Stimulated activated CD8-positive, alpha-beta memory T cell treated with anti-CD3 and anti-CD28 coated beads, Interleukin-12 subunit alpha, Interleukin-12 subunit beta, amount 100 ng/mL, for 24 hours (primary cell): ENCODE measurements at regions not wholly inside any gene's neighbourhood (a gene's known extent, or its start where the extent isn't known, plus 50 kb on each side); places are given as distances from the start of the nearest gene placed in this dataset.
"Not testable (repeated sequence)": the region's sequence is repeated elsewhere in the genome, so short reads cannot be mapped to it uniquely, and the experiment has no call there.

Experiments
- DNase-seq: peaks from one replicate; pipeline ENCODE4 v3.0.0-alpha.2; 2020; ENCODE audit errors: extremely low read depth

DNA sequence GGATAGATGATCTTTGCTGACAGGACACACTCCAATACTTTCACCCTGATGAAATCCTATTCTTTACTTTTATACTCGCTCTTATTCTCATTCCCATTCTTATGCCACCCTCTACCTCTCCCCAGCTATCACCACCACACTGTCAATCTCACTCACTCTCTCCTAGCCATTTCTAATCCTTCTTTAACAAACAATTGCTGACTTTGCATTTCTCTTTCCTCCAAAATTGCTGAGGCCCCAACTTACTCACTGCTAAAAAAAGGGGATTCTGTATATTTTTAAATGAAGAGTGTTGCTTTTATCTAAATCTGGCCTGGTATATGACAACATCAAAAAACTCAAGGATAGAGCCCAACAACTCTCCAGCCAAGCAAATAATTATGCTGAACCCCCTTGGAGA, 515.4 kb downstream of the MATN1 start:
- DNase-seq = not testable (repeated sequence)

DNA sequence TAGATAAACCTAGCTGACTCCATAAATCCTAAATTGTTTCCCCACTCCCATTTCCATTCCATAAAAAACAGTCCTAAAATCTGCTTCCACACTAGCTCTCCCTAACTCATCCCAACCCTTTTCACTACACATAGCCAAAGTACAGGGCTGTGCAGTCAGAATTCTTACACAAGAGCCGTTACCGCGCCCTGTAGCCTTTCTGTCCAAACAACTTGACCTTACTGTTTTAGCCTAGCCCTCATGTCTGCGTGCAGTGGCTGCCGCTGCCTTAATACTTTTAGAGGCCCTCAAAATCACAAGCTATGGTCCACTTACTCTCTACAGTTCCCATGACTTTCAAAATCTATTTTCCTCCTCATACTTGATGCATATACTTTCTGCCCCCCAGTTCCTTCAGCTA, 516.8 kb downstream of the MATN1 start:
- not testable (repeated sequence) for DNase-seq

DNA sequence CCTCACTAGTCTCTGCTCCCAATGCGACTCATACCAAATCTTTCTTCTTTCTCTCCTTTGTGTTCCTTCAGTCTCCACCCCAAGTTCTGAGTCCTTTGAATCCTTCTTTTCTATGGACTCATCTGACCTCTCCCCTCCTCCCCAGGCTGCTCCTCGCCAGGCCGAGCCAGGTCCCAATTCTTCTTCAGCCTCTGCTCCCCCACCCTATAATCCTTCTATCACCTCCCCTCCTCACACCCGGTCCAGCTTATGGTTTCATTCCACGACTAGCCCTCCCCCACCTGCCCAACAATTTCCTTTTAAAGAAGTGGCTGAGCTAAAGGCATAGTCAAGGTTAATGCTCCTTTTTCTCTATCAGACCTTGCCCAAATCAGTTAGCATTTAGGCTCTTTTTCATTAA, 518.5 kb downstream of the MATN1 start:
- DNase-seq = not testable (repeated sequence)

DNA sequence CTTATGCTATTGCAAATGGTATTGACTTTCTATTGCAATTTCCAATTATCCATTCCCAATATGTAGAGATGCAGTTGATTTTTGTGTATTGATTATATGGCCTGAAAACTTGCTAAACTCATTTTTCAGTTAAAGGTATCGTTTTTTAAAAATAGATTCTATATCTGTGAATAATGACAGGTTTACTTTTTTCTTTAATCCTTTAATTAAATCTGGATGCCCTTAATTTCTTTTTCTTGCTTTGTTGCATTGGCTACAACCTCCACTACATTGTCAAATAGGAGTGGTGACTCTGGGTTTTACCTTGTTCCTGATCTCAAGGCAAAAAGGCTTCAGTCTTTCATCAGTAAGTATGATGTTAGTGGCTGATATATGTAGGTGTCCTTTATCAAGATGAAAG, 522.4 kb downstream of the MATN1 start:
- DNase-seq = no peak

DNA sequence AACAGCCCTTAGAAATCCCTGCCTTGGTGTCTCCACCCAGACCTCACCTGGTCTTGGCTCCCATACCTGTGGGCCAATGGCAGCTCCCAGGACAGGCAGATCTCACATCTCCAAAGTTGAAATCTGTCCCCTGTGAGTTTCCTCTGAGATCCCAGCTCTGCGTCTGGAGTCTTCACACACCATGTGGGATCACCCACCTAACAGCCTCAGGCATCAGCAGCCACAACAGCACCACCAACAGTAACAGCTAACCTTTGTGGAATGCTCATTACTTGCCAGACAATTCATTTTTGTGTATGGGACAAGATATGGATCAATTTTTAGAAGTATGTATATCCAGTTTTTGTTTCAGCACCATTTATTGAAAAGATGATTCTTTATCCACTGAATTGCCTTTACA, 523.2 kb downstream of the MATN1 start:
- no peak for DNase-seq

DNA sequence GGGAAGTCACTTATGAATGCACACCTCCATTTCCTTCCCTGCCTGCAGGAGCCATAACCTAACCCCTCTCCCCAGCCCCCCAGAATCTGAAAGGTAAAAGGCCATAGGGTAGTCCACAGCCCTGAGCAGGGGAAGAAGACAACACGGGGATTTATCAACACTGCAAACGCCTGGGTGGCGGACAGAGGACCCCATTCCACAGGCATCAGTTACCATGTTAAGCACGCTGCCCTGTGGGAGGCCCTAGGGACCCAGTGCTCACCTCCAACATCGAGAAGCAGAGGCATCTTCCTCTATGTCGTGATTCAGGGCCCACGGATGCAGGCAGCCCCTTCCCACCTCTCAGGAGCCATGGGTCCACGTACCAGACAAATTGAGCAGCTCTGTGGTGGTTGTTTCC, 523.8 kb downstream of the MATN1 start:
- DNase-seq = no peak

DNA sequence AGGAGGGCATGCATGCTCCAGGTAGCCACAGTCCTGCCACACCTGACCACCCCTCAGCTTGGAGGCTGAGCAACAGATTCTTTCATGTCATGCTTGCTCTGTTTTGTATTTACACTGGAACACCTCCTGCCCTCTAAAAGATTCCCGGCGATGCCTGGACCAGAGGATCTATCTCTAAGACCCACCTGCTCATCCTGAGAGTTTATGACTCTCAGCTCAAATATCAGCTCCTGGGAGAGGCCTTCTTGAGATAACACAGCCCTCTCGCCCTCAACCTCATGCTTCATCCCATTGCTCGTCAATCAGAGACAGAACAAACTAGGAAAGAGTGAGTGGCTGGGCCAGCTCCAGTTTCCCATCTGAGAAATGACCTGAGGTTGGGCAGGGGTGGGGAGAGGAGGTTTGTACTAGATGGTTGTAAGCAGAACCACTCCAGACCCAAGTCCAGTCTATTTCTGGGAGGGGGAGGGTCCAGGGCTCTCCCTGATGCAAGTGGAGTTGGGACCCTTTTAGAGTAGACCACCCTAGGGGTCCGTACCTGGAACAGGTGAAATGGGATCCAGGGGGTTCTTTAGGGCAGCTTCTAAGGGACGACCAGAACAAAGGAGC, 524.5 kb downstream of the MATN1 start:
- DNase-seq = no peak

DNA sequence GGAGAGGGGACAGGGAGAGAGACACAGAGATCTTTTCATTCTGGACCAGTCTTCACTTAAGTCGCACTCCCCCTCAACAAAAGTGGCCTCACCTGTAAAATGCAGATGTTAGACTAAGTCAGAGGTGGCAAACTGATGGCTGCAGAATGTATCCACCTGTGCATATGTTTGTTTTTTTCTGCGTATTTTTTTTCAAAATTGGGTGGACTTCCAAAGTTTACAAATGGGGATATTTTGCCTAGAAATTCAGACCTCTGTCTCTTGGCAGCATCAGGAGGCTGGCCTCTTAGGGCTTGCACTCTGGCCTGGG, 525.0 kb downstream of the MATN1 start:
- DNase-seq = no peak

DNA sequence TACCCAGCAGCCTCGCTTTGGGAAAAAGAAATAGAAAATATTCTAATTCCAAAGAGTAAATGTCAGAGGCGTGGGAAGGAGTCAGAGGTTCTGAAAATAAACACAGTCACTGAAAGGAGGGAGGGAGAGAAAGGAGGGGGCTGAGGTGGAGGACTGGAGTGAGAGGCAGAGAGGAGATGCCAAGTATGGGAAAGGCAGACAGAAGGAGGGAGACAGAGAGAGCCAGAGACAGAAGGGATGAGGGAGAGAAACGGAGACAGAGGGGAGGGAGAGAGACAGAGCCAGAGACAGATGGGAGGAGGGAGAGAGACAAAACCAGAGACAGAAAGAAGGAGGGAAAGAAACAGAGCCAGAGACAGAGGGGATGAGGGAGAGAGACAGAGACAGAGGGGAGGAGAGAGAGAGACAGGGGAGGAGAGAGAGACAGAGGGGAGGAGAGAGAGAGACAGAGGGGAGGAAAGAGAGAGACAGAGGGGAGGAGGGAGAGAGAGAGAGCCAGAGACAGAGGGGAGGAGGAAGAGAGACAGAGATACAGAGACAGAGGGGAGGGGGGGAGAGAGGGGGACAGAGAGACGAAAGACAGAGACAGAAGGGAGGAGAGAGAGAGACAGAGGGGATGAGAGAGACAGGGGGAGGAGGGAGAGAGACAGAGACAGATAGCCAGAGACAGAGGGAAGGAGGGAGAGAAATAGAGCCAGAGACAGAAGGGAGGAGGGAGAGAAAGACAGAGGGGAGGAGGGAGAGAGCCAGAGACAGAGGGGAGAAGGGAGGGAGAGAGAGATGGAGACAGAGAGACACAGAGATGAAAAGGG, 525.5 kb downstream of the MATN1 start:
- DNase-seq = no peak

DNA sequence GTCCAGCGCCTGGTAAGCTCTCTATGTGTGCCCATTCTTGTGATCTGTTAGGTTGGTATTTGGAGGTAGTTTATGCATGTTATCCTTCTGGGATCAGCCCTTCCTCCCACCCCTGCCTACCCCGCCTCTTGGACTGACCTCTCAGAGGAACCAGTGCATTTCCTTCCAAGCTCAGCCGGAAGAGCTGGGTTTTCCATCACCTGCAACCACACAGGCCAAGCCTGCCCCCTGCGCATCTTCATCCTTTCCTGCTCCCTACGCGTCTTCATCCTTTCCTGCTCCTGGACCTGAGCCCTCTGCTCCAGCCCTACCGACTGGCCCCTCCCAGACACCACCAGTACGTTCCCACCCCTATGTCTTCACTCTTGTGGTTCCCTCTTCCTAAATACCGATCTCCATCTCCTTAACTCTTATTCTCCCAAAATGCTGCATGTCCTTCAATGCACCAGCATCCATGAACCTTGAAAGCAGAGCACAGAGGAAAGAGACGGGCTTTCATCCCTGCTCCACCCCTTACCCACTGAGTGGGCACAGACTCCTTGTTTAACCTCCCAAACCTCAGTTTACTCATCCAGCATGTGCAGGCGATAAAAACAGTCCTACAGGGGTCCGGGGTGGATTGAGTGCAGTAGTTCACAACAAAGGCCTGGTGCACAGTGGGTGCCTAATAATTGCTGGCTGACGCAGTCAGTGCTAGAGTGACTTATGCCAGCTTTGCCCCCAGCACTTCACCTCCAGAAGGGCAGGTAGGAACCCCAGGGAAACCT, 526.3 kb downstream of the MATN1 start:
- DNase-seq = no peak

DNA sequence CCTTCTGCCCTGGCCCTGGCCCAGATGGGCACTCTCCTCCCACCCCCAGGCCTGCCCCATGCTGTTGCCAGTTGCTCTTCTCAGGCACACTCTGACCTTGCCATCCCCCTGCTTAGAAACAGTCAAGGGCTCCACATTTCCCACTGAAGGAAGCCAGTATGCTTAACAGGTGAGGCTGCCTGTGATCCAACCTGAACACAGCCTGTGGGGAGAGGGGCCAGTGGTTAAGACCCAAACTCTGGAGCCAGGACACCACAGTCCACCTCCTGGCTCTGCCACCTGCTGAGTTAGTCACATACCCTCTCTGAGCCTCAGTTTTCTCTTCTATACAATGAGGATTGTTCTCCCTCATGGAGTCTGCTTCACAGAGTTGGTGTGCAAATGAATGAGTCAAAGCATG, 526.9 kb downstream of the MATN1 start:
- DNase-seq = no peak

DNA sequence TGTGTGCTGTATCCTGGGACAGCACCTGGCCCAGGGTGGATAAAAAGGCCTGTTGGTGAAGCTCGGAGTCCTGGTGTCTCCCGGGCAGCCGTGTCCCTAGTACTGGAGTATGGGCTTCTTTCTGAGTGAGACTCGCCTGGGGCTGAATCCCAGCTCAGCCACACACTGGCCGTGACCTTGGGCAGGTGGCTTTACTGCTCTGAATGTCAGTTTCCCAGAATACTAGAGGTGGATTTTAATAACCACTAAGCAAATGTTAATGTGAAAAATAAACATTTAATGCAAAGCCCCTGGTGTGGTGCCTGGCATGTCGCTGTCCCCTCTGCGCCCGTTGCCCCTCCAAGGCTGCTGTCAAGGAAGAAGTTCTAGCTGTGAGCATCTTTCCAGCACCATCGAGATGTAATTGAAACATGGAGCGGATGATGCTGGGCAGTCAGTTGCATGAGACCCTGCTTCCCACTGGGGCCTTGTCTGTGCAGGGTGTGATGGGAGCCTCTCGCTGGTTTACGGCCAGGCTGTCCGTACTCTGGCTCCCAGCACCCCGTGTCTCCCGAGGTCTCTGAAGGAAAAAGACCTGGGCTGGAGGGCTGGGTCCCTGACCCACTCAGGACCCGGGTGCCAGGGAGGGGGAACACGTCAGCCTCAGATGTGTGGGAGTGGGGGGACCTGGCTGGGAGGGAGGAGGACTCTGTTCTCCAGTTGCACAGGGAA, 527.8 kb downstream of the MATN1 start:
- DNase-seq = no peak

DNA sequence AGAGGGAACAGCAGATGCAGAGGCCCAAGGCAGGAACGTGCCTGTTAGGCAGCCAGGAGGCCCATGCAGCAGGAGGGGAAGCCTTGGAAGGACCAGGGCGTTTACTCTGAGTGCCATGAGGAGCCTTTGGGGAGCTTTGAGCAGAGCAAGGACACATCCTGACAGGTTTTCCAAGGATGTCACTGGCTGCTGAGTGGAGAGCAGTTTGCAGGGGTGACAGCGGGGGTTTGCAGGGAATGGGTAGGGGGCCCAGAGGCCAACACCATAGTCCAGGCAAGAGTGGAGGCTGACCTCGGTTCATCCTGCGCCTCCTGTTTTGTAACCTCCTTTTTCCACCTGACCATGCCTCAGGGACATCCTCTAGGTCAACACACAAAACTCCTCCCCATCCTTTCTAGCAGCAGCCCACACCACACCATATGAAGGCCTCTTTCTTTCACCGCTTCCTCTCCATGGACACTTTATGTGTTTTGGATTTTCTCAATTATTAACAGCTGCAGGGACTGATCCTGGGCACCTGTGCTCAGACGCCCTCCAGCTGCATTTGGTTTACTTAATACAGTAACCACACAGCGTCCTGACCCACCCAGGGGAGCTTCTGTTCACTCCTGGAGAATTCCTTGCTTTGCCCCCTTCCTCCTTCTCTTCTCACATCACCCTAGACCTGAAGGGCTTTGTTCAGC, 528.5 kb downstream of the MATN1 start:
- no peak for DNase-seq

DNA sequence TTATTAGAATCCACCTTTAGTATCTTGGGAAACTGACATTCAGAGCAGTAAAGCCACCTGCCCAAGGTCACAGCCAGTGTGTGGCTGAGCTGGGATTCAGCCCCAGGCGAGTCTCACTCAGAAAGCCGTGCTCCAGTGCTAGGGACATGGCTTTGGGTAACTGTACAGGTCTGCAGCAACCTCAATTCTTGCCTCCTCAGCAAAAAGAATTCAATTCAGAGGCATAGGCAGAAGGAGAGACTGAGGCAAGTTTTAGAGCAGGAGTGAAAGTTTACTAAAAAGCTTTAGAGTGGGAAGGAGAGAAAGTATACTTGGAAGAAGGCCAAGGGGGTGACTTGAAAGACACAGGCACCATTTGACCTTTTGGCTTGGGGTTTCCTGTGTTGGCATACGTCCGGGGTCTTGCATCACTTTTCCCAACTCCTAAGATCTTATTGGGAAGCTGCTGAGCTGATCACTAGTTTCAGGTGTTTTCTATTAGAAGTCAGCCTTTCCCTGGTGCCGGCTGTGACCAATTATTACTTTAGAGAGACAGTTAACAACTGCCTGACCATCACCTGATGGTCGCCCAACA, 529.3 kb downstream of the MATN1 start:
- DNase-seq = no peak

DNA sequence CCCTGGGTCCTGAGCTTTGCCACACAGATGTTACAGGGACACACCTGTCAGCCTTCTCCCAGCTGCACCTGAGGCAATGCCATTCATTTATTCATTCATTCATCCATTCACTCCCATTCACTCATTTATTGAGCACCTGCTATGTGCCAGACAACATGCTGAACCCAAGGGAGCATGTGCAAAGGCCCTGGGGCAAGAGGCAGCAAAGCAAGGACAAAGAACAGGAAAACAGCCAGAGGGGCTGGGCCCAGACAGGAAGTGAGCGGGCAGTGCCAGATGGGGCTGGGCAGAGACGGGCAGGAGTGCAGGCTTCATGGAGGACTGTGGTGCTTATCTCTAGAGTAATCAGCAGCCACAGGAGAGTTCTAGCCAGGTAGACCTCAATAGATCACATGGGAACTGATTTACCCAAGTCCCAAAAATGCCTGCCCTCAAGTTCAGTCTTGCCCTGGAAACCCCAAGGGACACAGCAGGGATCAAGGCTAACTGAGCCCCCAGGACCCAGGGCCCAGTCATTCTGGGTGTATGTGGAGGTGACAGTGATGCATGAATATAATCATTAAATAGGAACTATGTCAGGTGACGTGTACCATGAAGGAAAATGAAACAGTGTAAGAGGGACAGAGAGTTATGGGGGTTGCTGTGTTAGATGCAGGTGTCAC, 530.3 kb downstream of the MATN1 start:
- no peak for DNase-seq

DNA sequence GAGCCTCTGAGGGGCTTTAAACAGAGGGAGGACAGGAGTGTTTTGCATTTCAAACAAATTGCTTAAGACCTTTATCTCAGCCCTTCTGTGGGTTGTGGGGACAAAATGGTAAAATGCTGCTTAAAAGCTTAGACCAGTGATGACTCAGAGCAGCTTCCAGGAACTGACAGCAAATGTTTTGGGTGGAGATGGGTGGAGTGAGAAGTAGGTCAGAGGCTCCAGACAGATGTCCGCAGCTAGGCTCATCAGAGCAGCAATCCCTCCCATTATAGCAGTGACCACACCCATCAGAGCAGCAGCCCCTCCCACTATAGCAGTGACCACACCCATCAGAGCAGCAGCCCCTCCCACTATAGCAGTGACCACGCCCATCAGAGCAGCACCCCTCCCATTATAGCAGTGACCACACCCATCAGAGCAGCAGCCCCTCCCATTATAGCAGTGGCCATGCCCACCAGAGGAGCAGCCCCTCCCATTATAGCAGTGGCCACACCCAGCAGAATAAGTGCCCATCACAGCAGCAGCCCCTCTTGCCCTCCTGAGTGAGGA, 532.2 kb downstream of the MATN1 start:
- DNase-seq = peak; percentile 7

DNA sequence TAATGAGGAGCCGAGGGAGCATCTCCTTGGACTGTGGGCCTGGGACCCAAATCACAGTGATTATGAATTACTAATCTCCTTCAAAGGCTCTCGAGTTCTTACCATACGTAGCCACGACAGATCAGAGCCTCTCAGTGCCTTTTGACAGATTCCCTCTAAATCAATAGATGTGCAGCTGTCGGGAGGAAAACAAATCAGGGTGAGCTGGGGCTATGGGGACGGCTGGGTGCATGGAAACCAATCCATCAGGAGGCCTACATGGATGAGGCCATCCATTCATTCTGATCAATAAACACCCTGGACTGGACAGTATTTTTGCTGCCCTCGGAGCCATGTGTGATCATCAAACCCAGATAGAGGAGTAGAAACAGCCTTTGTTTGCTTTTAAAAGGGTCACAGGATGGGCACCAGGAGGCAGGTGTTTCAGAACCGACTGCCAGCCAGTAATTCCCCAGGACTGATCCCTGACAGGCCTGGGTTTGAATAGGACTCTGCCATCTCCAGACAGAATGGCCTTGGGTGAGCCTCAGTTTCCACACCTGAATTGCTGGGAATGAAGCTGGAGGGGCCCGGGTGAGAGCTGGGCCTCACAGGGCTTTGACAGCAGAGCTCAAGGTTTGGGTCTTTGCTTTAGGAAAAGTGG, 532.8 kb downstream of the MATN1 start:
- no peak for DNase-seq

DNA sequence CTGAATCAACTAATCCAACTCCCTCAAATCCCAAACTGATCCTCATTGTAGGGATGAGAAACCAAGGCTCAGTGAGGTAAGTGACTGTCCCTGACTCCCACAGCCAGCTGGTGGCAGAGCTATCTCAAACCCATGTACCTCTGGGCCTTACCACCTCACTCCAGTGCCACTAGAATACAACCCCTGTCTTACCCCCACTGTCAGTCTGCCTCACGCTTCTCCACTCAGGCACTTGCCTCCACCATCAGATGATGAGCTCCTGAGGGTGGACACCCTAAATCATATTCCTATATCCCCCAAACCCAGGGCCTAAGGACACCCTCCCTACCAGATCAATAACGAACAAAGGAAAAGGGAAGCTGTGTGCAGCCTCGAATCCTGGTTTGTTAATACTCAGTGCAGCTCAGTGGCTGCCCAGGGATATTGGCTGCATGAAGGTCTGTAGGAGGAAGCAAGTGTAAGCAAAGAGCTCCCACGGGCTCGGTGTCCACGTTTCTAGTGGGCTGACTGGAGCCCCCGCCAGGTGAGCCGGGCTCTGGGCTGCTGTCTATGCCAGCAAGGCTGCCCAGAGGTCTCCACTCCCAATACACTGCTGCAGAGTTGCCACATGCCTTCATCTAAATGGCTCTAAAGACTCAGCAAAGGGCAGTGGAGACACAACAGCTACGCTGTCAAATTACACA, 533.4 kb downstream of the MATN1 start:
- no peak for DNase-seq

DNA sequence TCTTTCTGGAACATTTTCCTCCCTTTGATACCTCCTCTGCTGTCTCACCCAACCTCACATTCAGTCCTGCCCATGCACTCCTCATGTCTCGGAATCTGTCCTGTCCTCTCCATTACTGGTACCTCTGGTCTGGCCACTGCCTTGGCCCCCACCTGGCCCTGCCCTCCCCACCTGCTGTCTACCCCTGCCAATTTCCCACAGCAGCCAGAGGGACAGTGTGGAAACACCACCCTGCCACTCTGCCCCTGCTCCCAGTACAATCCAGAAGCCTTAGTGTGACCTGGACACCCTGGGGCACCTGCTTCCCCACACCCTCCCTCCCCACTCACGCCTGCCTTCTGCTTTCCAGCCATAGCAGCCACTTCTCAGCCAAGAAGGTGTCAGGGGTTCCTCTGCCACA, 534.4 kb downstream of the MATN1 start:
- no peak for DNase-seq

DNA sequence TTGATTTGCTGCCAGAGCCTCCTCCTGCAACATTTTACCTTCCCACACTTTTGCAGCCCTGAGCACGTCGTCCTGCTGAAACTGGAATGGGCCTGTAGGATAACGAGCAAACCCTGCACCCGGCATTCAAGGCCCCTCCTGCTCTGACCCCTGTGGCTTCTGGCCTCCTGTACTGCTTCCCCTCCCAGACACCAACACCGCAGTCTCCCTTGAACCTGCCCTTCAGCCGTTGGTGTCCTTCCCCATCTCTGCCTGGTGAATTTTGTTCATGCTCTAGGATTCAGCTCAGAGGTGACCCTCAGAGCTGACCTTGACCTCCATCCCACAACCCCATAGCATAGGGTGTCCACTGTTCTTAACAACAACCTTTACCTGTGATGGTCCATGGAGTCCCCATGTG, 535.1 kb downstream of the MATN1 start:
- no peak for DNase-seq
